8988T (cell line): ENCODE measurements at regions not wholly inside any gene's neighbourhood (a gene's known extent, or its start where the extent isn't known, plus 50 kb on each side); places are given as distances from the start of the nearest gene placed in this dataset.
A peak's percentile ranks its signal among the peaks of the same experiment; 100 is the strongest.

Experiments used
- DNase-seq: peaks from one replicate; pipeline ENCODE4 v3.0.0; 2011

GRCh38 chr18:48488388-48488850 is 50.4 kb upstream of the CTIF start:
- DNase-seq = no peak

GRCh38 chr18:48486754-48487153 is 52.1 kb upstream of the CTIF start:
- no peak for DNase-seq

- no peak for DNase-seq
Measured at GRCh38 chr18:48485828-48486405, 52.9 kb upstream of the CTIF start.

GRCh38 chr18:48481092-48481491 is 57.7 kb upstream of the CTIF start:
- DNase-seq = no peak

- no peak for DNase-seq
Measured at GRCh38 chr18:48479531-48479930, 59.3 kb upstream of the CTIF start.

- DNase-seq = no peak
Measured at GRCh38 chr18:48477348-48477747, 61.5 kb upstream of the CTIF start.

- no peak for DNase-seq
Measured at GRCh38 chr18:48476550-48476917, 62.3 kb upstream of the CTIF start.

GRCh38 chr18:48475635-48476549 is 62.9 kb upstream of the CTIF start:
- peak; percentile 49 for DNase-seq

GRCh38 chr18:48473816-48474215 is 64.6 kb upstream of the ZBTB7C start:
- DNase-seq = no peak

- DNase-seq = no peak
Measured at GRCh38 chr18:48472610-48473009, 63.4 kb upstream of the ZBTB7C start.

- DNase-seq = no peak
Measured at GRCh38 chr18:48470484-48471180, 61.4 kb upstream of the ZBTB7C start.

- DNase-seq = no peak
Measured at GRCh38 chr18:48468151-48468550, 59.0 kb upstream of the ZBTB7C start.

- DNase-seq = no peak
Measured at GRCh38 chr18:48467231-48467630, 58.0 kb upstream of the ZBTB7C start.

- no peak for DNase-seq
Measured at GRCh38 chr18:48462510-48462909, 53.3 kb upstream of the ZBTB7C start.

- no peak for DNase-seq
Measured at GRCh38 chr18:48460929-48461583, 51.9 kb upstream of the ZBTB7C start.

- no peak for DNase-seq
Measured at GRCh38 chr18:48459465-48459864, 50.3 kb upstream of the ZBTB7C start.

- DNase-seq = no peak
Measured at GRCh38 chr18:48459016-48459415, 49.8 kb upstream of the ZBTB7C start.
